ENCODE measurements at regions not wholly inside any gene's neighbourhood (a gene's known extent, or its start where the extent isn't known, plus 50 kb on each side); places are given as distances from the start of the nearest gene placed in this dataset.

- no peak for DNase-seq (ENCODE audit: low spot score)
These were observed 604.2 kb downstream of the GALR1 start for GRCh38 chr18:77853859-77854258.

GRCh38 chr18:77857678-77858655 lies 608.3 kb downstream of the GALR1 start:
- no peak for DNase-seq (ENCODE audit: low spot score)

- DNase-seq (ENCODE audit: low spot score): no peak
These were observed 610.0 kb downstream of the GALR1 start for GRCh38 chr18:77859634-77860033.

- DNase-seq (ENCODE audit: low spot score): no peak
These were observed 612.6 kb downstream of the GALR1 start for GRCh38 chr18:77862066-77862757.

- no peak for DNase-seq (ENCODE audit: low spot score)
These were observed 616.2 kb downstream of the GALR1 start for GRCh38 chr18:77865853-77866252.

- DNase-seq (ENCODE audit: low spot score): no peak
These were observed 616.7 kb downstream of the GALR1 start for GRCh38 chr18:77866351-77866750.

GRCh38 chr18:77870199-77870598 lies 620.6 kb downstream of the GALR1 start:
- no peak for DNase-seq (ENCODE audit: low spot score)

- DNase-seq (ENCODE audit: low spot score): no peak
These were observed 621.2 kb downstream of the GALR1 start for GRCh38 chr18:77870894-77871293.

GRCh38 chr18:77872166-77872565 lies 622.5 kb downstream of the GALR1 start:
- no peak for DNase-seq (ENCODE audit: low spot score)

- no peak for DNase-seq (ENCODE audit: low spot score)
These were observed 626.7 kb downstream of the GALR1 start for GRCh38 chr18:77876319-77876865.

GRCh38 chr18:77879829-77880228 lies 630.2 kb downstream of the GALR1 start:
- DNase-seq (ENCODE audit: low spot score): no peak

GRCh38 chr18:77884454-77884853 lies 634.8 kb downstream of the GALR1 start:
- DNase-seq (ENCODE audit: low spot score): no peak

GRCh38 chr18:77894060-77894459 lies 644.4 kb downstream of the GALR1 start:
- DNase-seq (ENCODE audit: low spot score): no peak

GRCh38 chr18:77895250-77895649 lies 645.6 kb downstream of the GALR1 start:
- DNase-seq (ENCODE audit: low spot score): no peak

- DNase-seq (ENCODE audit: low spot score): no peak
These were observed 647.1 kb downstream of the GALR1 start for GRCh38 chr18:77896586-77897252.

- DNase-seq (ENCODE audit: low spot score): no peak
These were observed 648.0 kb downstream of the GALR1 start for GRCh38 chr18:77897606-77898005.

GRCh38 chr18:77899972-77900754 lies 650.5 kb downstream of the GALR1 start:
- peak; percentile 64 for DNase-seq (ENCODE audit: low spot score)

- DNase-seq (ENCODE audit: low spot score): no peak
These were observed 655.4 kb downstream of the GALR1 start for GRCh38 chr18:77905011-77905410.

GRCh38 chr18:77905449-77906055 lies 655.9 kb downstream of the GALR1 start:
- no peak for DNase-seq (ENCODE audit: low spot score)

GRCh38 chr18:77906103-77906892 lies 656.6 kb downstream of the GALR1 start:
- DNase-seq (ENCODE audit: low spot score): no peak

All from germinal center (tissue), 1 donor.